ENCODE measurements at regions not wholly inside any gene's neighbourhood (a gene's known extent, or its start where the extent isn't known, plus 50 kb on each side); places are given as distances from the start of the nearest gene placed in this dataset.

GRCh38 chr12:41944216-41944615 lies 200.5 kb downstream of the GXYLT1 start:
- Histone ChIP-seq H3K4me3 (ENCODE audit: low read depth in 1 of 2, low read length in 1 of 2) (no peak overlapping the region), H3K4me1 (ENCODE audit: control insufficient read depth in 1 of 2, insufficient read depth in 1 of 2, low read depth in 1 of 2, low read length in 1 of 2) (no peaks in the 10 kb centered on the region), H3K27ac (no peak overlapping the region), H3K36me3 (no peaks in the 10 kb centered on the region), H3K27me3 (no peaks in the 10 kb centered on the region), H3K9me3 (no peaks in the 10 kb centered on the region)
- no peak for TF ChIP-seq CTCF (IDR thresholded peaks at IDR 0.05)

GRCh38 chr12:41943671-41944070 lies 201.0 kb downstream of the GXYLT1 start:
- H3K27ac ChIP-seq, result no peak overlapping the region
- no peaks in the 10 kb centered on the region for H3K27me3 ChIP-seq
- no peak for TF ChIP-seq CTCF (IDR thresholded peaks at IDR 0.05)

GRCh38 chr12:41942354-41942753 lies 202.3 kb downstream of the GXYLT1 start:
- no peak for TF ChIP-seq CTCF (IDR thresholded peaks at IDR 0.05)
- Histone ChIP-seq H3K4me3 (ENCODE audit: low read depth in 1 of 2, low read length in 1 of 2) (no peak overlapping the region), H3K4me1 (ENCODE audit: control insufficient read depth in 1 of 2, insufficient read depth in 1 of 2, low read depth in 1 of 2, low read length in 1 of 2) (no peaks in the 10 kb centered on the region), H3K9me3 (no peaks in the 10 kb centered on the region), H3K36me3 (no peaks in the 10 kb centered on the region), H3K27me3 (no peaks in the 10 kb centered on the region), H3K27ac (no peak overlapping the region)

More at GRCh38 chr12:41943671-41944070, 201.0 kb downstream of the GXYLT1 start:
- Histone ChIP-seq H3K9me3 (no peaks in the 10 kb centered on the region), H3K4me1 (ENCODE audit: control insufficient read depth in 1 of 2, insufficient read depth in 1 of 2, low read depth in 1 of 2, low read length in 1 of 2) (no peaks in the 10 kb centered on the region), H3K4me3 (ENCODE audit: low read depth in 1 of 2, low read length in 1 of 2) (no peak overlapping the region), H3K36me3 (no peaks in the 10 kb centered on the region)

- Histone ChIP-seq H3K27me3 (no peaks in the 10 kb centered on the region), H3K27ac (no peak overlapping the region), H3K9me3 (no peaks in the 10 kb centered on the region), H3K4me1 (ENCODE audit: control insufficient read depth in 1 of 2, insufficient read depth in 1 of 2, low read depth in 1 of 2, low read length in 1 of 2) (no peaks in the 10 kb centered on the region), H3K36me3 (no peaks in the 10 kb centered on the region), H3K4me3 (ENCODE audit: low read depth in 1 of 2, low read length in 1 of 2) (no peak overlapping the region)
- no peak for TF ChIP-seq CTCF (IDR thresholded peaks at IDR 0.05)
Measured at GRCh38 chr12:41941079-41941478, 203.6 kb downstream of the GXYLT1 start.

GRCh38 chr12:41940571-41940970 lies 204.1 kb downstream of the GXYLT1 start:
- no peaks in the 10 kb centered on the region for H3K36me3 ChIP-seq
- no peaks in the 10 kb centered on the region for H3K27me3 ChIP-seq
- H3K4me3 ChIP-seq (ENCODE audit: low read depth in 1 of 2, low read length in 1 of 2), result no peak overlapping the region
- H3K9me3 ChIP-seq, result no peaks in the 10 kb centered on the region
- no peak for TF ChIP-seq CTCF (IDR thresholded peaks at IDR 0.05)
- H3K27ac ChIP-seq, result no peak overlapping the region
- H3K4me1 ChIP-seq (ENCODE audit: control insufficient read depth in 1 of 2, insufficient read depth in 1 of 2, low read depth in 1 of 2, low read length in 1 of 2), result no peaks in the 10 kb centered on the region

- no peaks in the 10 kb centered on the region for H3K36me3 ChIP-seq
- no peaks in the 10 kb centered on the region for H3K27me3 ChIP-seq
- peaks cover 13 to 14% of the 10 kb centered on the region in 2 experiments for H3K4me1 ChIP-seq (ENCODE audit: control insufficient read depth in 1 of 2, insufficient read depth in 1 of 2, low read depth in 1 of 2, low read length in 1 of 2)
- no peak overlapping the region for H3K27ac ChIP-seq
- no peaks in the 10 kb centered on the region for H3K9me3 ChIP-seq
- H3K4me3 ChIP-seq (ENCODE audit: low read depth in 1 of 2, low read length in 1 of 2), result no peak overlapping the region
- no peak for TF ChIP-seq CTCF (IDR thresholded peaks at IDR 0.05)
Measured at GRCh38 chr12:41936333-41936732, 208.3 kb downstream of the GXYLT1 start.

Measured in neutrophil (primary cell).